ENCODE measurements at regions not wholly inside any gene's neighbourhood (a gene's known extent, or its start where the extent isn't known, plus 50 kb on each side); places are given as distances from the start of the nearest gene placed in this dataset.
"Not testable (repeated sequence)": the region's sequence is repeated elsewhere in the genome, so short reads cannot be mapped to it uniquely, and the experiment has no call there.

DNA sequence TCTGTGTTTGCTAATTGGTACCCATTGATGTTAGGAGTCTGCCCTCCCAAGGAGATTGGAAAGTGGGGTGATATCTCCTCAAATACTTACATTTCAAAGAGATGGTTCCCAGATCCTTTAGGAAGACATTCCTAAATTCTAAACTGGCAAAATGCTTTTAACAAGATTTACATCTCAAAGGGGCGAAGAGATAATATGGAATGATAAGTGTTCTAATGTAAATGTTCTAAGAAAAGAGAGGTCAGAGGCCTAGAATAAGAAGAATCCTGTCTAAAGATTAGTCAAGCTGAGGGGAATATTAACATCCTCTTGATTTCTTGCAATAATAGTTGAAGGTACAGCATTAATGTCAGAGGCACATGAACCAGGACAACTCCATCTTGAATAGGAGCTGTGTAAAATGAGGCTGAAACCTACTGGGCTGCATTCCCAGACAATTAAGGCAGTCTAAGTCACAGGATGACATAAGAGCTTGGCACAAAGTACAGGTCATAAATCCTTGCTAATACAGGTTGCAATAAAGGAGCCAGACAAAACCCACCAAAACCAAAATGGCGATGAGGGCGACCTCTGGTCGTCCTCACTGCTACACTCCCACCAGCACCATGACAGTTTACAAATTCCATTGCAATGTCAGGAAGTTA is 2248.1 kb downstream of the ARAP2 start:
- Mint-ChIP-seq H3K4me1 (ENCODE audit: insufficient read depth, unreplicated experiment) (no peaks in the 10 kb centered on the region), H3K27ac (ENCODE audit: low read depth, unreplicated experiment) (no peak overlapping the region), H3K4me3 (ENCODE audit: unreplicated experiment) (no peak overlapping the region), H3K9me3 (ENCODE audit: unreplicated experiment) (no peaks in the 10 kb centered on the region), H3K27me3 (ENCODE audit: insufficient read depth, unreplicated experiment) (no peaks in the 10 kb centered on the region), H3K36me3 (ENCODE audit: insufficient read depth, unreplicated experiment) (no peaks in the 10 kb centered on the region)
- POLR2A ChIA-PET, result no interaction called here
- intact Hi-C loops (cut with micrococcal nuclease), result no loop called here
- CTCF ChIA-PET, result no interaction called here
- BruUV-seq (replicated peaks), result no TSS peak
- no peak for DNase-seq (ENCODE audit: unreplicated experiment)
- TF ChIP-seq, protein P1, sequence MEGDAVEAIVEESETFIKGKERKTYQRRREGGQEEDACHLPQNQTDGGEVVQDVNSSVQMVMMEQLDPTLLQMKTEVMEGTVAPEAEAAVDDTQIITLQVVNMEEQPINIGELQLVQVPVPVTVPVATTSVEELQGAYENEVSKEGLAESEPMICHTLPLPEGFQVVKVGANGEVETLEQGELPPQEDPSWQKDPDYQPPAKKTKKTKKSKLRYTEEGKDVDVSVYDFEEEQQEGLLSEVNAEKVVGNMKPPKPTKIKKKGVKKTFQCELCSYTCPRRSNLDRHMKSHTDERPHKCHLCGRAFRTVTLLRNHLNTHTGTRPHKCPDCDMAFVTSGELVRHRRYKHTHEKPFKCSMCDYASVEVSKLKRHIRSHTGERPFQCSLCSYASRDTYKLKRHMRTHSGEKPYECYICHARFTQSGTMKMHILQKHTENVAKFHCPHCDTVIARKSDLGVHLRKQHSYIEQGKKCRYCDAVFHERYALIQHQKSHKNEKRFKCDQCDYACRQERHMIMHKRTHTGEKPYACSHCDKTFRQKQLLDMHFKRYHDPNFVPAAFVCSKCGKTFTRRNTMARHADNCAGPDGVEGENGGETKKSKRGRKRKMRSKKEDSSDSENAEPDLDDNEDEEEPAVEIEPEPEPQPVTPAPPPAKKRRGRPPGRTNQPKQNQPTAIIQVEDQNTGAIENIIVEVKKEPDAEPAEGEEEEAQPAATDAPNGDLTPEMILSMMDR (IDR thresholded peaks at IDR 0.05; ENCODE audit: unreplicated experiment), result no peak

DNA sequence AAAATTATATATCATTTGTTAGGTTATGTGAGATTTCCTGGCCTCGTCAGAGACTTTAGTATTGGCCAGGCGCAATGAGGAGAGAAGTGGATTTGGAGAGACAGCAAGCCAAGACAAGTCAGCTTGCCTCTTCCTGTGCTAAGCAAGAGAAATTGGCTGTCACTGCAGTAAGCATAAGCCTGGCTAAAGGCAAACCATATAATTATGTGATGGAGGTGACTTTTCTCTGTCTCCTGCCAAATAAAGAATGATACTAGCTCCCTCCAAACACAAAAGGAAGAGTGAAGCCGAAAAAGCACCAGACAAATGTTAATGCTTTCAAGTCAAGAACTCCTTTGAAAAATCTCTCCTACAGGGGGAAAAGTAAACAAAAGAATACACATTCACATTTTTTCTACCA is 2246.0 kb downstream of the ARAP2 start:
- no peak for DNase-seq (ENCODE audit: unreplicated experiment)
- ChIA-PET CTCF (no interaction called here), POLR2A (interaction anchor here (0.7 kb wide), 1 partner anchor 26 kb away, joined by 3 read pairs; no protein-coding TSS in a partner anchor)
- intact Hi-C loops (cut with micrococcal nuclease), result no loop called here
- no peaks in the 10 kb centered on the region for H3K27me3 Mint-ChIP-seq (ENCODE audit: insufficient read depth, unreplicated experiment)
- no TSS peak for BruUV-seq (replicated peaks)
- H3K9me3 Mint-ChIP-seq (ENCODE audit: unreplicated experiment), result no peaks in the 10 kb centered on the region
- H3K27ac Mint-ChIP-seq (ENCODE audit: low read depth, unreplicated experiment), result no peak overlapping the region
- H3K4me3 Mint-ChIP-seq (ENCODE audit: unreplicated experiment), result no peak overlapping the region
- H3K36me3 Mint-ChIP-seq (ENCODE audit: insufficient read depth, unreplicated experiment), result no peaks in the 10 kb centered on the region
- TF ChIP-seq, protein P1 (IDR thresholded peaks at IDR 0.05; ENCODE audit: unreplicated experiment), result no peak
- no peaks in the 10 kb centered on the region for H3K4me1 Mint-ChIP-seq (ENCODE audit: insufficient read depth, unreplicated experiment)

DNA sequence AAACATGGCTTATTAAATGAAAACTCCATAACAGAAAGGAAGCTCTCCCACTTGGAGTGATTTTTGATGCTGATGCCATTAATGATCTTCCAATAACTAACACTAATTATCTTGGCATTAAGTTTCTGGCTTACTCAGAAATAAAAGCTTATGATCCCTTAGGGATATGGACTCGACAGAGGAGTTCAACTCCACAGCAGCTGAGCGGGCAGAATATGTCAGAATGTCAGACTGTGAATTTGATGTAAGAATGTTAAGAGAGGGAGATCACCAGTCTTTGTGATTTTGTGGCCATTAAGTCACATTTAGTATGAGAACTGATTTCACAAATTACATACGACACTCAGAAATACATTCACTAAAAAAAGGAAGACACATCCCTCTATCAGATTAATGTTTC is 2244.0 kb downstream of the ARAP2 start:
- BruUV-seq (replicated peaks), result no TSS peak
- TF ChIP-seq, protein P1 (IDR thresholded peaks at IDR 0.05; ENCODE audit: unreplicated experiment), result no peak
- ChIA-PET CTCF (no interaction called here), POLR2A (interaction anchor here (0.6 kb wide), 1 partner anchor 24 kb away, joined by 3 read pairs; no protein-coding TSS in a partner anchor)
- Mint-ChIP-seq H3K4me3 (ENCODE audit: unreplicated experiment) (no peak overlapping the region), H3K27me3 (ENCODE audit: insufficient read depth, unreplicated experiment) (no peaks in the 10 kb centered on the region), H3K27ac (ENCODE audit: low read depth, unreplicated experiment) (no peak overlapping the region), H3K4me1 (ENCODE audit: insufficient read depth, unreplicated experiment) (no peaks in the 10 kb centered on the region), H3K36me3 (ENCODE audit: insufficient read depth, unreplicated experiment) (no peaks in the 10 kb centered on the region), H3K9me3 (ENCODE audit: unreplicated experiment) (no peaks in the 10 kb centered on the region)
- intact Hi-C loops (cut with micrococcal nuclease), result no loop called here
- DNase-seq (ENCODE audit: unreplicated experiment), result no peak

- CTCF ChIA-PET, result interaction anchor here (0.6 kb wide), 1 partner anchor 245 kb away, joined by 3 read pairs; no protein-coding TSS in a partner anchor
These were observed 2237.8 kb downstream of the ARAP2 start for GRCh38 chr4:34006540-34006939.

More at GRCh38 chr4:34006540-34006939, 2237.8 kb downstream of the ARAP2 start:
- DNase-seq (ENCODE audit: unreplicated experiment); H3K4me1 Mint-ChIP-seq (ENCODE audit: insufficient read depth, unreplicated experiment); BruUV-seq (replicated peaks); H3K36me3 Mint-ChIP-seq (ENCODE audit: insufficient read depth, unreplicated experiment); H3K27me3 Mint-ChIP-seq (ENCODE audit: insufficient read depth, unreplicated experiment); H3K9me3 Mint-ChIP-seq (ENCODE audit: unreplicated experiment); intact Hi-C loops (cut with micrococcal nuclease); H3K4me3 Mint-ChIP-seq (ENCODE audit: unreplicated experiment); H3K27ac Mint-ChIP-seq (ENCODE audit: low read depth, unreplicated experiment): not testable (repeated sequence)
- POLR2A ChIA-PET, result interaction anchor here (0.7 kb wide), 1 partner anchor 1108 kb away, joined by 3 read pairs; no protein-coding TSS in a partner anchor

All from MCF 10A (cell line).